ENCODE measurements at regions not wholly inside any gene's neighbourhood (a gene's known extent, or its start where the extent isn't known, plus 50 kb on each side); places are given as distances from the start of the nearest gene placed in this dataset.

- TF ChIP-seq CTCF (IDR thresholded peaks at IDR 0.05), result no peak
- TF ChIP-seq POLR2A (IDR thresholded peaks at IDR 0.05), result no peak
These were observed 138.4 kb upstream of the TENT5A start for GRCh38 chr6:81890846-81891245.
